Activated naive CD4-positive, alpha-beta T cell treated with anti-CD3 and anti-CD28 coated beads, Interleukin-2, amount 50 U/mL, for 72 hours (primary cell): ENCODE measurements at regions not wholly inside any gene's neighbourhood (a gene's known extent, or its start where the extent isn't known, plus 50 kb on each side); places are given as distances from the start of the nearest gene placed in this dataset.
"Not testable (repeated sequence)": the region's sequence is repeated elsewhere in the genome, so short reads cannot be mapped to it uniquely, and the experiment has no call there.

Experiments
- ATAC-seq, 2 donors: fragments of 150-1000 bp; cut with Tn5 transposase; 2 replicates each; pipeline ENCODE4 v1.10.0; 2021; ENCODE audit warnings: mild to moderate bottlenecking in 2 of 2, moderate library complexity in 2 of 2
- DNase-seq, 2 donors: peaks; one replicate each; pipeline ENCODE4 v3.0.0; 2021 to 2022; ENCODE audit warnings: low spot score in 2 of 2
- H3K27ac Mint-ChIP-seq, 2 donors: one replicate each; pipeline ENCODE4 v1.8.0; 2022; ENCODE audit warnings: mild to moderate bottlenecking in 2 of 2, mixed read lengths in 2 of 2
- H3K36me3 Mint-ChIP-seq, 2 donors: one replicate each; pipeline ENCODE4 v1.8.0; 2022; ENCODE audit warnings: mixed read lengths in 2 of 2
- H3K9me3 Mint-ChIP-seq, 2 donors: one replicate each; pipeline ENCODE4 v1.8.0; 2022; ENCODE audit warnings: mixed read lengths in 2 of 2

DNA sequence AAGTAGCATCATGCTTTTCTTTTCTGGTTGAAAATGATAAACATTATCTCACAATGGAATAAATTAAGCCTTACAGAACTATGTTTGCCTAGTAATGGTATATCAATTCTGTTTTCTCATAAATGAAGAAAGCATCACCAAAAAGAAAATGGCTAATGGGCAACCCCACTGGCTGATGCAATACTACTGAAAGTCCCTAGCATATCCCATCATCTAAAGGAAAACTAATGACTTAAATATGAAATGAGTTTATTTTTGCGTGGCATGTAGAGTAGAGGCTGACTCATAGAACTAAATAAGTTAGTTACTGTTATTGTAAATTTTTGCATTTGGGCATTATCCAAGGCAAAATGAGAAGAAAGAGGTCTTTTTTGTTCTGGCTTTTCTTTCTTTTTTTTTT lies 1156.3 kb upstream of the SEL1L start:
- Mint-ChIP-seq H3K36me3 (no peaks in the 10 kb centered on the region), H3K27ac (no peak overlapping the region), H3K9me3 (peaks cover 13 to 14% of the 10 kb centered on the region in 2 donors)
- ATAC-seq (no peak), DNase-seq (no peak)

GRCh38 chr14:82691191-82691590 lies 1157.5 kb upstream of the SEL1L start:
- not testable (repeated sequence) for ATAC-seq, H3K27ac Mint-ChIP-seq, H3K36me3 Mint-ChIP-seq, DNase-seq
- peaks cover 13% of the 10 kb centered on the region in 2 donors for H3K9me3 Mint-ChIP-seq

DNA sequence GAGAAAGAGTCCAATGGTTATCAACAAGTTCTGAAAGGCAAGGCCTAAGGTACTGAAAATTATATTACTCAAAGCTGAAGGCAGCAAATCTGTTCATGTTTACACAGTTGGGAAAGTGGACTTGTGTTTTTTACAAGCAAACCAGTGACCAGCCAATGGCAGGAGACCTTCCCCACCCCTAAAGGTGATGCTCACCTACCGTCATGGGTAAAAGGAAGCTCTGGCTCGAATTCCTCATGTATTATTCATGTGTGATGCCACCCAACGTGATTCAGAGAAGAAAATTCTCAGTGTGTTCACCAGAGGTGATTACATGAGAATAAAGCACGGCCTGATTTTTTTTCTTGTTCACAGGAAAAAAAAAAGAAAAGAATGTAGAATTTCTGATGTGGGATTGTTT lies 1161.2 kb upstream of the SEL1L start:
- Mint-ChIP-seq H3K27ac (no peak overlapping the region), H3K9me3 (peaks cover 10 to 14% of the 10 kb centered on the region in 2 donors), H3K36me3 (no peaks in the 10 kb centered on the region)
- DNase-seq: no peak
- no peak for ATAC-seq

- ATAC-seq (no peak), DNase-seq (no peak)
- Mint-ChIP-seq H3K36me3 (peaks cover 7 to 17% of the 10 kb centered on the region in 2 donors), H3K27ac (no peak overlapping the region), H3K9me3 (peaks cover 21 to 22% of the 10 kb centered on the region in 2 donors)
These were observed 1170.6 kb upstream of the SEL1L start for GRCh38 chr14:82704218-82704617.

- DNase-seq: peak in 1 of 2 donors; percentile 48
- Mint-ChIP-seq H3K9me3 (peaks cover 0 to 4% of the 10 kb centered on the region in 2 donors), H3K36me3 (no peaks in the 10 kb centered on the region), H3K27ac (no peak overlapping the region)
- no peak for ATAC-seq
These were observed 1176.7 kb upstream of the SEL1L start for GRCh38 chr14:82710267-82710841.

GRCh38 chr14:82719617-82720016 lies 1186.0 kb upstream of the SEL1L start:
- ATAC-seq: no peak
- H3K27ac Mint-ChIP-seq: no peak overlapping the region
- DNase-seq: no peak
- peaks cover 5 to 7% of the 10 kb centered on the region in 2 donors for H3K36me3 Mint-ChIP-seq
- peaks cover 18 to 20% of the 10 kb centered on the region in 2 donors for H3K9me3 Mint-ChIP-seq

DNA sequence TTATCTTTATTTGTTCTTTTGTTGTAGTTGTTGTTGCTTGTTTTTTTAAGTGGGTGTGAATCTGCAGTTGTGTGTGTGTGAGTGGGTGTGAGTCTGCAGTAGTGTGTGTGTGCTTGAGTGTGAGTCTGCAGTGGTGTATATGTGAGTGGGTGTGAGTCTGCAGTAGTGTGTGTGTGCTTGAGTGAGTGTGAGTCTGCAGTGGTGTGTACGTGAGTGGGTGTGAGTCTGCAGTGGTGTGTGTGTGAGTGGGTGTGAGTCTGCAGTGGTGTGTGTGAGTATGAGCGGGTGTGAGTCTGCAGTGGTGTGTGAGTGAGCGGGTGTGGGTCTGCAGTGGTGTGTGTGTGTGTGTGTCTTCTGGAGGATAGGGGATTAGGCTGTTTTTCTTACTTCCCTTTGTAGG lies 1186.8 kb upstream of the SEL1L start:
- H3K9me3 Mint-ChIP-seq: peaks cover 26 to 28% of the 10 kb centered on the region in 2 donors
- no peak for DNase-seq
- peaks cover 5 to 7% of the 10 kb centered on the region in 2 donors for H3K36me3 Mint-ChIP-seq
- ATAC-seq: no peak
- no peak overlapping the region for H3K27ac Mint-ChIP-seq

- DNase-seq: no peak
- Mint-ChIP-seq H3K9me3 (peaks cover 28% of the 10 kb centered on the region in 2 donors), H3K36me3 (peaks cover 5 to 7% of the 10 kb centered on the region in 2 donors), H3K27ac (no peak overlapping the region)
- ATAC-seq: no peak
These were observed 1187.3 kb upstream of the SEL1L start for GRCh38 chr14:82720946-82721345.

DNA sequence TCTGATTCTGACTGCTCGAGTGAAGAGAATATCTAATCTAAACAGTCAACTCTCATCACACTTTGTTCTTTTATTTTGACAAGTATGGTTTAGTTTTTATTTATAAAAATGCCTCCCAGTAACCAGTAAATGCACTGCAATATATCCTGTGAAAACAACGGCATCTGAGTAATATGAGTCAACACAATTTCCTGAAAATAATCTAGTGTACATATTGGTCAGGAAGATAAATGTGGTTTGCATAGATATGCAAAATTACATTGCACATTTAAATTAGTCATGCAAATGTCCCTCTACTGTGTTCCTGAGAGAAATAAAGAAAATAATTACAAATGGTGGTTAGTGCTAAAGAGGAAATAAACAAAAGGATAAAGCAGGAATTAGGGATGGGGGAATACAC lies 1190.7 kb upstream of the SEL1L start:
- H3K27ac Mint-ChIP-seq: no peak overlapping the region
- H3K9me3 Mint-ChIP-seq: peaks cover 35 to 42% of the 10 kb centered on the region in 2 donors
- DNase-seq (no peak), ATAC-seq (no peak)
- H3K36me3 Mint-ChIP-seq: peaks cover 2 to 4% of the 10 kb centered on the region in 2 donors

- H3K27ac Mint-ChIP-seq: no peak overlapping the region
- peaks cover 32 to 36% of the 10 kb centered on the region in 2 donors for H3K9me3 Mint-ChIP-seq
- H3K36me3 Mint-ChIP-seq: no peaks in the 10 kb centered on the region
- ATAC-seq: no peak
- no peak for DNase-seq
These were observed 1191.6 kb upstream of the SEL1L start for GRCh38 chr14:82725213-82725612.

GRCh38 chr14:82731526-82731925 lies 1197.9 kb upstream of the SEL1L start:
- DNase-seq: no peak
- peaks cover 28 to 32% of the 10 kb centered on the region in 2 donors for H3K9me3 Mint-ChIP-seq
- ATAC-seq: no peak
- no peak overlapping the region for H3K27ac Mint-ChIP-seq
- H3K36me3 Mint-ChIP-seq: peaks cover 0 to 5% of the 10 kb centered on the region in 2 donors

GRCh38 chr14:82740547-82740946 lies 1206.9 kb upstream of the SEL1L start:
- no peak for ATAC-seq
- peaks cover 13 to 23% of the 10 kb centered on the region in 2 donors for H3K9me3 Mint-ChIP-seq
- no peak overlapping the region for H3K27ac Mint-ChIP-seq

DNA sequence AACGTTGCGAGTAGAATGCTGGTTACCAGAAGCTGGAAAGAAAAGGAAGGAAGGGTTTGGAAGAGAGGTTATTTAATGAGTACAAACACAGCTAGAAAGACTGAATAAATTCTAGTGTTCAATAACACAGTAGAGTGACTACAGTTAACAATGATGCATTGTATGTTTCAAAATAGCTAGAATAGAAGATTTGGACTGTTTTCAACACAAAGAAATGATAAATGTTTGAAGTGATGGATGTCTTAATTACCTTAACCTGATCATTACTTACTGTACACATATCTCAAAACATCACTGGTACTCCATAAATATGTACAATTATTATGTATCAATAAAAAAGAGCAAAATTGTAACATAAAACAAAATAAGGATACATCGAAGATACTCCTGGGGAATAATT lies 1221.8 kb upstream of the SEL1L start:
- Mint-ChIP-seq H3K36me3 (no peaks in the 10 kb centered on the region), H3K27ac (no peak overlapping the region), H3K9me3 (peaks cover 25% of the 10 kb centered on the region in 2 donors)
- ATAC-seq (no peak), DNase-seq (no peak)

More at GRCh38 chr14:82740547-82740946, 1206.9 kb upstream of the SEL1L start:
- DNase-seq: no peak
- no peaks in the 10 kb centered on the region for H3K36me3 Mint-ChIP-seq

DNA sequence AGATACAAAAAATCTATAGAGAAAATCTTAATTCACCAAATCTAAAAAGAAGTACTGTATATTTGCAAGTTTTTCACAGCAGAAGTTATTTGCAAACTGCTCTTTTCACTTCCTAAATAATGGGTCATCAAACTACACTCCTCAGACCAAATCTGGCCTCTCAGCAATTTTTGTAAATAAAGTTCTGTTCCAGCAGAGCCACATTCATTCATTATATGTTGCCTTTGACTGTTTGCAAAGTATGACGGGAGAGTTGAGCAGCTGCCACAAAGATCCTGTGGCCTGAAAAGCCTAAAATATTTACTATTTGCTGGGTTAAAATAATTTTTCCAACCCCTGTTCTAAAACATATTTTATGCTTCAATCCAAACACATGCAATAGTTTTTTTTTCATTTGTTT lies 1222.3 kb upstream of the SEL1L start:
- H3K9me3 Mint-ChIP-seq: peaks cover 25% of the 10 kb centered on the region in 2 donors
- ATAC-seq: no peak
- no peak overlapping the region for H3K27ac Mint-ChIP-seq
- no peak for DNase-seq
- no peaks in the 10 kb centered on the region for H3K36me3 Mint-ChIP-seq

GRCh38 chr14:82757776-82758175 lies 1224.1 kb upstream of the SEL1L start:
- ATAC-seq: no peak
- Mint-ChIP-seq H3K36me3 (no peaks in the 10 kb centered on the region), H3K9me3 (peaks cover 25% of the 10 kb centered on the region in 2 donors), H3K27ac (no peak overlapping the region)
- no peak for DNase-seq

- no peak overlapping the region for H3K27ac Mint-ChIP-seq
- ATAC-seq: no peak
- peaks cover 13 to 17% of the 10 kb centered on the region in 2 donors for H3K9me3 Mint-ChIP-seq
- DNase-seq: no peak
- H3K36me3 Mint-ChIP-seq: no peaks in the 10 kb centered on the region
These were observed 1226.0 kb upstream of the SEL1L start for GRCh38 chr14:82759656-82760055.

DNA sequence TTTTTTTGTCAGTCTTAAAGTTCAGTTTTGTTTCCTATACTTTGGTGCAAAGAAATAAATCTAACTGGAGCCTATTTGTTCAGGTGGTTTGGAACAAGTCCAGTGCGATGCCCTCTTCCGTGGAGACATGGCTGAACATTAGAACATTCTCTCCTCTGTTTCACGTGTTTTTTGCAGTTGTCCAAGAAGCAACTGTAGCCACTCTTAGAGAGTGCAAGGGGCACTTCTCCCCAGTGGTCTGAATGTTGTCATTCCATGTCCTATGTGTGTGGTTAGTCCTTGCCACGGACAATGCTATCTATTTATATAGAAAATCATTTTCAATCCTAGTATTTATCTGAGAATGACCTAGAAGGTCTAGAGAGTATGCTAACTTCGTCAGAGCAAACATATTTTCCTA lies 1232.5 kb upstream of the SEL1L start:
- no peak for ATAC-seq

DNA sequence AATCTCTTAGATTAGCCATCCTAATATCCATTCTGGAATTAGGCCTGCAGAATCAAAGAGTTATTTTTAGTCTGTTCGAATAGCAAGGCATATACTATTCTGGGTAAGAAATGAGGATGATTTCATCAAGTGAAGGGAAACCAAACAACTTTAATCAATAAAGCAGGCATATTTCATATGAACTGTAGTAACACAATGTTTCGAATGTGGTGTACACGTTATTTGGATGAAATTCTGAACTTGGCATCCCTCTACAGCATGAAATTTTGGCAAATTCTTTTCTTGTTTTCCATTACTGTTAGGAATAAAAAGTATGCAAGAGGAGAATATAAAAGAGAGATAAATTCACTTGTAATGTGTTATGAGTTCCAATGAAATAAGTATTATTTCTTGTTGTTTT lies 1233.3 kb upstream of the SEL1L start:
- ATAC-seq (no peak), DNase-seq (no peak)
- Mint-ChIP-seq H3K9me3 (peaks cover 16% of the 10 kb centered on the region in 2 donors), H3K27ac (no peak overlapping the region), H3K36me3 (peaks cover 0 to 5% of the 10 kb centered on the region in 2 donors)

More for the DNA sequence above, 1232.5 kb upstream of the SEL1L start:
- Mint-ChIP-seq H3K9me3 (peaks cover 8 to 9% of the 10 kb centered on the region in 2 donors), H3K36me3 (no peaks in the 10 kb centered on the region), H3K27ac (no peak overlapping the region)
- no peak for DNase-seq
